ENCODE measurements at regions not wholly inside any gene's neighbourhood (a gene's known extent, or its start where the extent isn't known, plus 50 kb on each side); places are given as distances from the start of the nearest gene placed in this dataset.
"Not testable (repeated sequence)": the region's sequence is repeated elsewhere in the genome, so short reads cannot be mapped to it uniquely, and the experiment has no call there.

DNA sequence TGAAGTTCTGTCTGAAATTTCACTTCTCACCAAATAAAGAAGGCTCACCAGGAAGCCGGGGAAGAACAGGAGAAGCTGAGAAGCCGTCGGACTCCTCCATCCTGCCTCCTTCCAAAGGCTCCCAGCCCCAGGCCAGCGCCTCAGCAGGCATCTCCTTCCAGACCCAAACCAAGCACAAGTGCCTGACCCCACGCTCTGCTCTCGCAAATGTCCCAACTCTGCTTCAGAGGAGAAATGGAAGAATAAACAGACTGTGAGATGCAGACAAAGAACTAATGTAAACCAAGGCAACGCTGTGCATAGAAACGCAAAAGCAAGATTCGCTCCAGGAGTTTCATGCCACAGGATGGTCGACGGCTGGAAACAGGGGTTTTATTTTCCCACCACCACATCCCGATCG, 100.3 kb upstream of the EXOC2 start:
- no peak for DNase-seq

DNA sequence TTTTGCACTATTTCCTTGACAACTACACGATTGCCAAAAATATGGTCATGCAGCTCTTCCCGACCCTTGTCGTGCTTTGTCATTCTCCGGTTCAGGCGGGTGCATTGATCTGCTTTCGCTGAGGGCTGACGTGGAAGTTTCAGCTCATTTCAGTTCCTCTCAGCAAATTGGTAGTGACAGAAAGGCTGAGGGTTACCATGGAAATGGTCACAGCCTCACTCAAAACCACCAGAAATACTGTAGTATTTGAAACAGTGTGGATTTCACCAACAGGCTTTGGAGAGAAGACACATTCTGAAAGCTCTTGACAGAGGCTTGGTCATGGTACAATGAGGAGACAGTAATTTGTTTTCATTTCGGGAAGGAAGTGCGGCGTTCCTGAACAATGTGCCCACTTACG, 99.7 kb upstream of the EXOC2 start:
- DNase-seq, result no peak

DNA sequence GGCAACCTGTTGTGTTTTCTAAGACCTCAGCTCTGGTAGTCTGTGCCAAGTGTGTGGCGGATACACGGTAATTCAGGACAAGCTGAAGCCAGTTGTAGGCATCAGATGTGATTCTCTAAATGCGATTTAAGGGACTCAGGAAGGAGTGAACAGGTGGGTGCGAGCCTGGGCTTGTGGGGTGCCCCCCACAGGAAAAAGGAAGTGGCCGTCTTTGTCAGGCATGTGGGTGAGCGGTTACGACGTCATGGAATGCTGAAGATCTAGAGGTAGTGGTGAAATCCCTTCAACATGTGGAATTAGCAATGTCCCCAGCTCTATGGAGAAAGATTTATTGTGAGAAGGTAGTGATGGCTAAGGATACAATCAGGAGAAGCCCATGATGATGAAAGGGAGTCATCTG, 95.1 kb upstream of the EXOC2 start:
- peak in 1 of 2 donors; percentile 45 for DNase-seq

DNA sequence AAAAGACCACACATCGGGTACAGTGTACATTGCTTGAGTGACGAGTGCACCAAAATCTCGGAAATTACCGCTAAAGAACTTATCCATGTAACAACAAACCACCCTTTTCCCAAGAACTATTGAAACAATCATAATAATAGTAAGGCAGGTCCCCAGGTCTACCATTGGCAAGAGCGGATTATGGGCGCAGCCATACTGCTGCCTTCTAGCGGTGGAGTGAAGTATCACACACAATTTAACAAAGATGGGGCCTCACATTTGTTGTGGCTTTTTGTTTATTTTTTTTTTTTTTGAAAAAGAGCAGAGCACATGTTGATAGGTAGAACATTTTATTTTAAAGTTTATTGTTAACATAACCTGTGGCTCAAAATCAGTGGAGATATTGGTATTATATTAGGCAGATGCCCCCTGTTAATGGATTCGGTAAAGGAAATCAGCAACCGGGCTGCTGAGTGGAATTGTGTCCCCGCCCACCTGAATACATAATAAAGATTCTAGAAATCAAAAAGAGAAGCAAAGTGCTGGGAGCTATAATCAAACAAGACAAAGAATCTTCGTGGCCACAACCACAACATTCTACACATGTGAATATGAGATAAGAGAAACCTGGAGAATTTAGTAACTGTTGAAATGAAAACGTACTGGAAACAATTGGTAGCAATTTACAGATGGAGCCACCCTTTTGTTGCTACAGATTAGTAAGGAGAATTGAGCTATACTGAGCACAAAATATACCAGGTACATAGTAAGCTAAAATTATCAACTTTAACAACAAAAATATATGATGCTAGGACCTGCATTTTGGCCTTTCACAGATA, 94.2 kb upstream of the EXOC2 start:
- DNase-seq, result peak in 1 of 2 donors; percentile 17

DNA sequence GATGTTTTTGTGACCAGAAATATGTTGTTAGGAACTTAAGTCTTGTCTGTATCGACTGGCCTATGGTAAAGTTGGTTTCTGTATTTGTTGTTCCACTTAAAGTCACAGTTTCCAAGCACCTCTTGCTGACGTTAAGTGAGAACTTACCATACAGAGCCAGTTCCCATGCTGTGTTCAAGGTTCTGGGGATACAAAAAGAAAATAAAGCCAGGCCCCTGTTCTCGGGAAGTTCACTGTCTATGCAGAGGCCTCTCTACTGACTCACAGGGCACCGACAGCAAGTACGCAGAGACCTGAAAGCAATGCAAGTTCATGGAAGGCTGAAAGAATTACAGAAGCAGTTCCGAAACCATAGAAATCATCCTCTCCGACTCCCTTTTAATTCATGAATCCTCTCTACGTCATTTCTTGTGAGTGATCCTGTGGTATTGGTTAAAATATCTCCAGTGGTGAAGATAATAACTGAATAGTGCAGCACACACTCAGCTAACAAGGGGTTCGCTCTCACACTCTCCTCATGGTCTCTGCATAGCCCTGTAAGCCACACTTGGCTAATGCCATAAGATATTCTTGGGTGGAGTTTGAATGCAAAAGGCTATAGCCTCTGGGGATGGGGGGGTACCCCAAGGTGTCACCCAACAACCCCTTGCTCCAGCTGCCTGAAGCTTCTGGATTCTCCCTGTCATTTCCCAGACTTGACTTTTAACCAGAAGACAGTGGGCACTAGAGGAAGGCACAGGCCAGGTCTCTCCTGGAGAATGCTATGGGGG, 91.2 kb upstream of the EXOC2 start:
- no peak for DNase-seq

DNA sequence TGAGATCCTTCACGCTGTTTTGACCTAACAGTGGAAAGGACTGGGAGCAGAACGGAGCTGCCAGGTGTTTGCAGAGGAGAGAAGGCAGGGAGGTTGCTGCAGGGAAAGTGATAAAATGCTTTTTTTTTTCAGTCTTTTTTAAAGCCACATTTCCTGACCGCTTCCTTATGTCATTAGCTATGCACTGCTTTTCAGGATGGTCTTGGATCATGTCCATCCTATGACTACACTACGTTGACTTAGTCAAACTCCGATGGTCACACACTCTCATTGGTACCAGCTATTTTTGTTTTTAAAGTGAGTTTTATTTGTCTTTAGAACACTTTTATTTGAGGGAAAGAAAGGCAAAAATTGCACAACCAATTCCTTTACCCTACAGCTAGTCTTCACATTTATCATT, 89.2 kb upstream of the EXOC2 start:
- no peak for DNase-seq

DNA sequence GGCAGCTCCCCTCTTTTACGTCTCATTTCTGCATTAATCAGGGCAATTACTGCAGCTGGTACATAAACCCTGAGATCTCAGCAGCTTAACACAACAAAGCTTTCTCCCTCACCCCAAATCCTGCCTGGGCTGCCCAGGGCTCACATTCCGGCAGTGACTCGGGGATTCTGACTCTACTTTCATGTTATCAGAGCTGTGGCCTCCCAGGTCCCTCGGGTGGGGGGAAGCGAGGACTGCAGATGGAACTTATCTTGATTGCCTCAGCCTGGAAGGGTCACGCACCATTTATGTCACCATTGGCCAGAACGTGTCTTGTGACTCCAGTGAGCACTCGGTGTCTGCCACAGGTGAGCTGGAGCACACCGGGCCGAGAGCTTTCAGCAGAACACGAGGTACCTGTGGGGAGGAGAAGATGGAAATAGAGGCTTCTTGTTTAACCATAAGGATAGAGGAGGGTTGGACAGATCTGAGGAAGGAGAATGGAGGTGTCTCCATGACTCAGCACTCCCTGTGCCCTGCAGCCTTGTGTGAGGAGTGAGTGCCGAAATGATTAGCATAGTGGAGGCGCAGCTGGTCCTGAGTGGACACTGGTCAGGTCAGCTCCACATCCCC, 88.5 kb upstream of the EXOC2 start:
- no peak for DNase-seq

DNA sequence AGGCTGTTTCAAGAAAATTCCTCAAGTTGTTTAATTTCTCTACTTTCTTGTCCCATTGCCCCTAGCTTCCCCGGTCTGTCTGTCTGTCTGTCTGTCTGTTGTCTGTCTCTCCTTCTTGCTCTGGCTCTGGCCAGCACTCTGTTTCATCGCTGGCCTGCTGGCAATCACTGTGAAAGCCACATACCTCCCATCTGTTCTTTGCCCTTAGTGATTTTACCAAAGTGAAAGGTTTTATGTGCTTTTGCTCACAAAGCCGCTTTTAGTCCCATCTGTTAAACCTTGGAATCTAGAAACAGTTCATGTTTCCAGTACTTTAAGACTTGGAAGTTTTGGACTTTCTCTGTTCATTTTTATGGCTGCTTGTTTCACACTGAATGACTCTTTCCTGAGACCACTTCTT, 87.8 kb upstream of the EXOC2 start:
- no peak for DNase-seq

DNA sequence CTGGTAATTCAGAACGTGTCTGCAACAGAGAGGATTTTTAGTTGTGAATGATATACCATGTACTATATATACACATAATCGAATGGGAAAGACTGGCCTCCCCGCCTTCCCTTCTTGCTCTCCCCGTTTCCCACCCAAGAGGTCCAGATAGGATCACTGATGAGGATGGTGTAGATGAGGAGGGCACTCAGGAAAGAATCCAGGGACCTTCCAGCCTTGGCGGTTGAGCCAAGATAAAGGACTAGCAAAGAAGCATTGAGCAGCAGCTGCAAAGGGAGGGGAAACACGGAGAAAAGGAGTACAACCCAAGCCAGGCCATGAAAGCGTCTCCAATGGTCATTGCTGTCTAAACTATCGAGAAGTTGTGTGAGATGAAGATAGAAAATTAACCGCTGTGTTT, 84.0 kb upstream of the EXOC2 start:
- no peak for DNase-seq

DNA sequence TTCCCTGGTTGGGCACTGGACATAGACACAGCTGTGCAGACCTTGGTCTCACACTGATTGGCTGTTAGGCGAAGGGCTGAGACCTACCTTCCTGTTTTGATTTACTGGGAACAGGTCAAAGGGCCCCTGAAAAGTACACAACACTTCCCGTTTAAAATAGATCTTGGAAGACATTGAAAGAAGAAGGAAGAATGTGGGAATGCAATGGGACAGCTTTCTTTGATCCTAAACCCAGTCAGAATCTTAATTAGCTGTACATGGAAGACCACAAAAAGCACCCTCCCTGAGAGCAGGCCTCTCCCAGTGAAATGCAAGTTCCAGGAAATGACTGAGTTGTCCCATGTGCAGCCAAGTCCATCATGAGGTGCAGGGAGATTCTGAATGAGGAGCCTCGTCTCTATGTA, 83.6 kb upstream of the EXOC2 start:
- no peak for DNase-seq

DNA sequence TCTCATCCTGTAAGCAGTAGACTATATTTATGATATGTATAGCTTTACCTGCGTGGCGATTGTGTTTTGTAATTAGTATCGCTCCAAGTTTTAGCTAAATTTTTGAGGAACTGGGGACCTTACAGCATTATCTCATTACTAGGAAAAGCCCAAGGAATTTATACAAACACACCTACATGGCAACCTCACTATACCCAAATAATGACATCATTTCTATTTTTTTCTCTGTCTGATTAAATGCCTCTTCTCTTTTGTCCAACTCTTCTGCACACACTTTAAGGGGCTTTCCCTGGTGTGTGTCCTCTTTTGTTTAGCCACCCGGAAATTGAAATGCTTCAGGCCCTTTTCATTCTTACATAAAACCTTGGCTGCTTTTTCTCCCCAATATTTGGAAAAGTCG, 82.9 kb upstream of the EXOC2 start:
- DNase-seq, result no peak

DNA sequence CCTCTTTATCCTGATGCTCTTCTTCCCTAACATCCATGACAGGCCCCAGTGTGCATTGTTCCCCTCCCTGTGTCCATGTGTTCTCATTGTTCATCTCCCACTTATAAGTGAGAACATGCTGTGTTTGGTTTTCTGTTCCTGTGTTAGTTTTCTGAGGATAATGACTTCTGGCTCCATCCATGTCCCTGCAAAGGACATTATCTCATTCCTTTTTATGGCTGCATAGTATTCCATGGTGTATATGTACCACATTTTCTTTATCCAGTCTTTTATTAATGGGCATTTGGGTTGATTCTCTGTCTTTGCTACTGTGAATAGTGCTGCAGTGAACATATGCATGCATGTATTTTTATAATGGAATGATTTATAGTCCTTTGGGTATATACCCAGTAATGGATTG, 78.7 kb upstream of the EXOC2 start:
- DNase-seq, result not testable (repeated sequence)

DNA sequence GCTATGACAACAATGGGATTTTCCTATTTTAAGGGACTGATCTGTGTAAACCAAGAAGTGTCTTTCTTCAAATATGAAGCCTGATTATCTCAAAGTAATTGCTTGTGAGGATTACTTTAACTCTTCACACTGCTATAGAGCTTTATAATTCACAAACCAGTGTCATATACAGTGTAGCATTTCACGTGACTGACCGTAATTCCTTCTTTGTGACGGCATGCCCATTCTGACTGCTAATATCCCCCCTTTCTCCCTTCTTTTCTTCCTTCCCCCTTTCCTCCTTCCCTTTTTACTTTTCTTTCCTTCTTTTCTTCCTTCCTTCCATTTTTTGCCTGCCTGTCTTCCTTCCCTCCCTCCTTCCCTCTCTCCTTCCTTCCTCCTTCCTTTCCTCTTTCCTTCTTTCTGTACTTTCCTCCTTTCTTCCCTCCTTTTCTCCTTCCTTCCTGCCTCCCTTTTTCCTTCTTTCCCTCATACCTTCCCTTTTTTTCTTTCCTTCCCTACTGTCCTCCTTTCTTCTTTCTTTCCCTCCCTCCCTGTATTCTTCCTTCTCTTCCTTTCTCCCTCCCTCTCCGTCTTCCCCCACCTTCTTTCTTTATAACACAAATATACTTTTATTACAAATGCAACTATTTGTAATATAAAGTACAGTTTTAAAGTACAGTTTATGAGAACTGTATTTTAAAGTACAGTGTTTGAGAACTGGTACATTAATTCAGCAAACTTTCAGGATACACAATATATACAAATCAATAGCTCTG, 75.0 kb upstream of the EXOC2 start:
- DNase-seq, result no peak

DNA sequence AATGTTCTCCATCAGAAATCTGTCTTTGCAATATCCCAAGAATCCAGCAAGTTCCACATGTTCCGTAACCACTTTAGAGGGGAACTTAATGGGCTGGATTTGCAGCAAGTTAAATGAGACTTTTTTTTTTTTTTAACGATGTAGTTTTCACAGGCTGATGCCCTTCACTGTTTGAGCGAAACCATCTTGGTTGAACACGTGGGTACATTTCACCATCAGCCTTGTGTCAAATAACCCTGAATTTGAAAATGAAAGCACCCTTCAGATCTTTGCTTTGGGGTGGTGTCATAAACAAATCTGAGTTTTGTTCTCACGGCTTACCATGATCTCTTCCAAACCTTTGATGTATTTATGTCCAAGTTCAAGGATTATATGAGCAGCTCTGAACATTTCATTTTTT, 73.7 kb upstream of the EXOC2 start:
- no peak for DNase-seq

DNA sequence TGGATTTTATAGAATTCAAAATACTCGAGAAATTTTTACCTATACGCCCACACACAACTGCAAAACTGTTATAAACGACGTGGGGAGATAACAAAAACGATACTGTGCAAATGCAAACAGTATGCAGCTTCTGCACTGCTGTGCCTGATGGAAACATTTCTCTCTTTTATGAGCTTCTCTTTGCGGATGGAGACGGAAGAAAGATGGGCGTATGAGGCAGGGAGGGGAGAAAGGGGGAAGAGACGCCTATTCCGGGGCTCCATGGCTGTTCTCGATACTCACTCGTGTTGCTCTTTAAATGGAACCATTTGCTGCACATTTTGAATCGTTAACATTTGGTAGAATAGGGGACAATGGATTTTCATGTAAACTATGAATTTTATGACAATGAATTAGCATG, 69.1 kb upstream of the EXOC2 start:
- no peak for DNase-seq

DNA sequence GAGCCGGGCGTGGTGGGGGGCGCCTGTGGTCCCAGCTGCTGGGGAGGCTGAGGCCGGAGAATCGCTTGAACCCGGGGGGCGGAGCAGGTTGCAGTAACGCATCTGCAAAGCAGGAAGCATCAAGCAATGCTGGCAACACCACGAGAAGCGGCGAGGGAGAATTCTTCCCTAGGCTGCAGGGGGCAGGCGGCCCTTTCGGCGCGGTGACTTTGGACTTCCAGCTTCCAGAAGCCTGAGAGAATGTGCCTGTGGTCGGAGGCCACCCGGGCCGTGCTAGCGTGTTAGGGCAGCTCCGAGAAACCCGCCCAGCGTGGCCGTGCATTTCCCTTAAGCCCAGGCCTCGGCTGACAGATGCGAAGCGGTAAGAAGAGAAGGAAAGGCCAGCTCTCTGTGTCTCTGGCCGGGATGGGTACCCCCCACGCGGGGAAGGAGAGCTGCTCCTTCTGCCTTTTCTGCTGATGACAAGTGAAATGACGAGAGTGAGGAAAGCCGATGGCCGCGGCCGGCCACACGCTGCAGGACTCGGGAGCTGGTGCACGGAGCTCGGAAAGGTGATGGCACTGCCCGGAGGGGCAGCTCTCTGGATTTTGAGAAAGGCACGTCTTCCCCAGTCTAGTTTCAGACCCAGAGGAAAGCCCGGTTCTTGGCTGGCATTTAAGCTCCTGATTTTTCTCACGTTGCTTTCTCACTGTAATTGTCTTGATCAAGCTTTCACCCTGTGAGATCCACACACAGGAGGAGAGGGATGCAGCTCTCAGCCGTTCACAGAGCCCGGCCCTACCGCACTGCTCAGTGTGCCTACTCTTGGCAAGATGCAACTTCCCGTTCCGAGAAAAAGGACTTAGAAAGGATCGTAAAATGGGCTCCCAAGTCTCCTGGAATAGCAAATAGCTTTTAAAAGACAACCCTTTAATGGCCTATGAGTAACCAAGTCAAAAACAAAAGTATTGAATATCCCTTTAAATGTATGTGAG, 68.3 kb upstream of the EXOC2 start:
- no peak for DNase-seq

DNA sequence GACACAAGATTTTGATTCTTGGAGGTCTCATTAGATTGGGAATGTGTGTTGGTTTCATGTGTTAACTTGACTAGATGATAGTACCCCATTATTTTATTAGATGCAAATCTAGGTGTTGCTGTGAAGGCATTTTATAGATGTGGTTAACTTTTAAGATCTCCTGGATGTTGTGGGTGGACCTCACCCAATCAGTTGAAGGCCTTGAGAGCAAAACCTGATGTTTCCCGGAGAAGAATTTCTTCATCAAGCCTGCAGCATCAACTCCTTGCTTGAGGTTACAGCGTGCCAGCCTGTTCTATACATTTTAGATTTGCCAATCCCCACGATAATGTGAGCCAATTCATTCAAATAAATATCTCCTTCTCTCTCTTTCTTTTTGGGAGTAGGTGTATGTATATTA, 66.8 kb upstream of the EXOC2 start:
- no peak for DNase-seq

DNA sequence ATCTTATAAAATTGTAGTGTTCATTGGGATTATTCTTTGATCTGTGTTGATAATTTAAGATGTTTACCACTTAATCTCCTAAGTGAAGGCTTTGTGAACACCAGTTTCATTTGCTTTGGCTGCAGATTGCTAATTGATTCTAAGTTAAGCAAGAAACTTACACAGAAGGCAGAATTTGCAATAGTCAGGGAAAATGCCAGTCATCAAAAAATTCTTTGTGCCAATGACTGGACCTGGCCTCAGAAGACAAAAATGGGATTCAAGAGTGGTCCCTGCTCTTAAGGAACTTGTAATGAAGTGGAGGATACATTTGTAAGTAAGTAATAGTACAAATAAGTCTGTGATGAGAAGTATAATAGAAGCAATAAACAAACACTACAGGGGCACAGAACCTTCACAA, 63.3 kb upstream of the EXOC2 start:
- no peak for DNase-seq

DNA sequence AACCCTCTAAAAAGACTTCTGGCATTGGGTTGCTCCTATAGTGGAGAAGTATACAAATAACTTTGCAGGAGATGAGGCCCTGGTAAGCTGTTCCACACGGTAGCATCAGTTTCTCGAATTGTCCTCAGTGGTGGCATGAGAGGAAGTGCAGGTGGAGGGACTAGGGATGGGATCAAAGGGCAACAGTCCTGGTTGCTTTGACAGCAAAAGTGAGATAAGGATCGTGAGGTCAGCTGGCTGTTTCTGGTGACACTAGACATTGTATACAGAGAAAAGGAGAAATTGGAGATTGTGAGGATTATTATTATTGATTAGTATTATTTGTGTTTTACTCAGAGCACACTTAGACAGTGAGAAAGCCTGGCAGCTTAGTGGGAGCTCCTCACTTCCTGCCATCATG, 61.3 kb upstream of the EXOC2 start:
- no peak for DNase-seq

DNA sequence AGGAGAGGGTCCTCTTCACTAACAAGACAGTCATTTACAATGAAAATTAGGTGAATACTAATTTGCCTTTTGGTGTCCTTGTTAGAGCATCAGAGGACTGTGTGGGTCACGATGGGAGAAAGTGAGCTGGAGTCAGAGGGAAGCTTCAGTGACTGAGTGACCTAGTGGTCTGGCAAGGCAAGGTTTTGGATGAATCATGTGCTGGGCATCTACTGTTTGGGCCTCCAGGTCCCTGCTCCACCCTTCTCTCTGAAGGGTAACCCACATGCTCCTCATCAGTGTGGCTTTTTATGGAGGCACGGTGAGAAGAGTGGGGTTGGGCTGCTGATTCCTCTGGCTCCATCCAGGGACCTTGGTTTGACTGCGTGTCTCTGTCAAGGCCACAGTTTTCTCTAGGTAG, 60.5 kb upstream of the EXOC2 start:
- DNase-seq, result no peak

DNA sequence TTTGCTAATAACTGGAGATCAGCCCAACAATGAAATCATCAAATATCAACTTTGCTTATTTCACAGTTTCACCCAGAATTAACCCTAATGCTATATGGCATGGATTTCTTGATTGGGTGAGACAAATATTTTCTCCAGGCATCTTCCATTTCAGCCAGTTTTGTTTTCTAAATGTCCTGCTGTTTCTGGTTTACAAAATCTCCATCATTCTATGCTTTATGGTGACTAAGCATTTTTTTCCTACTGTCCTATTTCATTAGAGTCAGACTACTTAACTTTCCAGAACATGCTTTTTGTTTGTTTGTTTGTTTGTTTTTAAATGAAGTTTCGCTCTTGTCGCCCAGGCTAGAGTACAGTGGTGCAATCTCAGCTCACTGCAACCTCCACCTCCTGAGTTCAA, 59.5 kb upstream of the EXOC2 start:
- DNase-seq, result no peak

DNA sequence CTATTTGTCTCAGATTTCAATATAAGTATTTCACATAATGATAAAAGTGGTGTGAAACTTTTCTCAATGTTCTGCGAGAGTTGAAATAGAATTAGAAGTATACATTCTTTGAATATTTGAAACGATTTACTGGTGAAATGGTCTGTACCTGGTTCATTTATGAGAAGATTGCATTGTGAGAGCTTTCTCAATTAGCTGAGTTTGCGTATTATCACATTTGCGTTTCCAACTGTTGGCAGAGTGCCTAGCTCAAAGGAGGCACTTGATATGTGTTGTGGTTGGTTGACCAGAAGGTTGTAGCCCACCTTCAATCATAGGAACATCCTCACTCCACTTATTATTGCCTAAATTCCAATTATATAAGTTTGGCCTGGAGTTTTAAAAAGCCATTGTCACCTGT, 58.8 kb upstream of the EXOC2 start:
- no peak for DNase-seq
